Uterus (tissue), 2 donors: ENCODE measurements at regions not wholly inside any gene's neighbourhood (a gene's known extent, or its start where the extent isn't known, plus 50 kb on each side); places are given as distances from the start of the nearest gene placed in this dataset.

Source experiments
- POLR2A ChIP-seq, 2 donors: fragments of 450-650 bp; IDR thresholded peaks; one replicate each; pipeline ENCODE4 v1.6.1; 2016; ENCODE audit warnings: antibody characterized with exemption in 2 of 2, mild to moderate bottlenecking in 1 of 2, moderate library complexity in 1 of 2
- TF ChIP-seq, protein P1 (sequence below), 4 experiments: fragments of 200-600 bp in 2 of 4; fragments of 450-650 bp in 2 of 4; sonication (generic) in 2 of 4; IDR thresholded peaks; one replicate each; pipeline ENCODE4 v1.5.1; 2016 to 2019; ENCODE audit warnings: antibody characterized with exemption in 4 of 4, mild to moderate bottlenecking in 2 of 4, moderate library complexity in 1 of 4

DNA sequence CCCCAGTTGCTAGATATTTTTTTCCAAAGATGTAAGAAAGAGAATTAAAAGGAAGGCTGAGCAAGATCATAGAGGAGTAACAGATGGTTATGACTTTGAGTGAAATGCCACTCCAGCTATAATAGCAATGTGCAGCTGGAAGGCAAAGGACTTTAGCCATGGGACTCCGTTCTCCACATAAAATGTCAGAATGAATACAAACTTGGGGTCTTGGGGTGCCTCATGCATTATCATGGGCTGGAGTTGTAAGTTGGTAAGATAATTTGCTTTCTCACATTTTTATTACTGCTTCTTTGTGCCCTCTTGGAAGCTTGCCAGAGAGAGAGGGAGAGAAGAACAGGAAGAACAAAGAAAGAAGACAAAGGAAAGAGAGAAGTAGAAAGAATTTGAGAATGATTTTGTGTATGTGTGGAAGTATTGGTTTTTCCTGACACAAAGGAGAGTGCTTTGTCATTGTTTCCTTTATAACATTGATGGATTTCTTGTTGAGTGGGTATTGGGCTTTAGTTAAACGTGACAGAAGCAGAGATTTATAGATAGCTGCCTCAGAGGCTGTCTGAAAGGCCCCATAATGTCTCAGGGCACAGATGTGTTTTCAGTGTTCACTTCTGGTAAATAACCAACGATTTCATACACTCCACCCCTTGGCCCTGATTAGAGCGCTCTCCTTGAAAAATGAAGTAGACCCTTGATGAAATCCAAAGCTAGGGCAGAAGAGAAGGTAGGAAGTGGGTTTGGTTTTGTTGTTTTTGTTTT lies 715.3 kb downstream of the NR2F2 start:
- TF ChIP-seq, protein P1, sequence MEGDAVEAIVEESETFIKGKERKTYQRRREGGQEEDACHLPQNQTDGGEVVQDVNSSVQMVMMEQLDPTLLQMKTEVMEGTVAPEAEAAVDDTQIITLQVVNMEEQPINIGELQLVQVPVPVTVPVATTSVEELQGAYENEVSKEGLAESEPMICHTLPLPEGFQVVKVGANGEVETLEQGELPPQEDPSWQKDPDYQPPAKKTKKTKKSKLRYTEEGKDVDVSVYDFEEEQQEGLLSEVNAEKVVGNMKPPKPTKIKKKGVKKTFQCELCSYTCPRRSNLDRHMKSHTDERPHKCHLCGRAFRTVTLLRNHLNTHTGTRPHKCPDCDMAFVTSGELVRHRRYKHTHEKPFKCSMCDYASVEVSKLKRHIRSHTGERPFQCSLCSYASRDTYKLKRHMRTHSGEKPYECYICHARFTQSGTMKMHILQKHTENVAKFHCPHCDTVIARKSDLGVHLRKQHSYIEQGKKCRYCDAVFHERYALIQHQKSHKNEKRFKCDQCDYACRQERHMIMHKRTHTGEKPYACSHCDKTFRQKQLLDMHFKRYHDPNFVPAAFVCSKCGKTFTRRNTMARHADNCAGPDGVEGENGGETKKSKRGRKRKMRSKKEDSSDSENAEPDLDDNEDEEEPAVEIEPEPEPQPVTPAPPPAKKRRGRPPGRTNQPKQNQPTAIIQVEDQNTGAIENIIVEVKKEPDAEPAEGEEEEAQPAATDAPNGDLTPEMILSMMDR (IDR thresholded peaks at IDR 0.05) = no peak
- no peak for TF ChIP-seq POLR2A (IDR thresholded peaks at IDR 0.05)
